SW480 (cell line): ENCODE measurements at regions not wholly inside any gene's neighbourhood (a gene's known extent, or its start where the extent isn't known, plus 50 kb on each side); places are given as distances from the start of the nearest gene placed in this dataset.
"Not testable (repeated sequence)": the region's sequence is repeated elsewhere in the genome, so short reads cannot be mapped to it uniquely, and the experiment has no call there.

Source experiments
- DNase-seq: peaks from one replicate; pipeline ENCODE4 v3.0.0-alpha.2; 2016; ENCODE audit warnings: low spot score

GRCh38 chr4:147160908-147161513 lies 215.3 kb upstream of the TTC29 start:
- peak; percentile 53 for DNase-seq

- no peak for DNase-seq
These were observed 217.6 kb upstream of the TTC29 start for GRCh38 chr4:147163311-147163710.

DNA sequence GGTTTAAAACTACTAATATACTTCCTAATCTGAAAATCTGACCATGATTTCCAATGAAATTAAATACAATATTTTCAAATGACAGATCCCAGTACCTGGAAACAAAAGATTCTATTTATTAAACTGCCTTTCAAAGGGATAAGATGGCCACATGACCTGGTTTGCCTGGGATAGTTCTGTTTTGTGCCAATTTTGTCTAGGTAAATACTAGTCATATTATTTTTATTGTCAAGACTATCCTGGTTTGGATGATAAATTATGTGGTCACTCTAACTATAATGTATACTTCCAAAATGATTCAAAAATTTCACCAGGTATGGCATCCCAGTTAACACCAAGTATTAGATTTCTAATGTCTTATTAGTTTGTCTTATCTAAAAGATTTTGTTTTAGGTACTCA lies 222.5 kb upstream of the TTC29 start:
- DNase-seq, result not testable (repeated sequence)

- DNase-seq, result no peak
These were observed 227.7 kb upstream of the TTC29 start for GRCh38 chr4:147173322-147173721.

GRCh38 chr4:147173797-147174432 lies 228.3 kb upstream of the TTC29 start:
- no peak for DNase-seq

DNA sequence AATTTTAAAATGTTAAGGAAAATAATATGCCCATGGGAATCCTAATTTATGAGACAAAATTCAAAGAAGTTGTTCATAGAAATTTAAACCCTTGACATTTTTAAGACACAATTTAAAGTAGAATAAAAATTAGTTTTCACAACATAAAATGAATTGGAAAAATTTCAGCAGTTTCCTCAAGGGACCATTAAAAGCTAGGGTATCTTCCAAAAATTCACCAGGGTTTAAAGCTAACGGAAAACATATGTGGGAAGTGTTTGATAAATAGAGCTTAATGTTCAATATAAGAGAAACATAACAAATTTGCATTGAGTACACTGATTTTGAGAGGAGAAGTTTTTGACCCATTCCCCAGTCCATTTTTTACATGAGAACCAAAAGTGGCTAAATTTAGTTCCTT lies 228.9 kb upstream of the TTC29 start:
- DNase-seq, result no peak

GRCh38 chr4:147175460-147176025 lies 229.9 kb upstream of the TTC29 start:
- no peak for DNase-seq

DNA sequence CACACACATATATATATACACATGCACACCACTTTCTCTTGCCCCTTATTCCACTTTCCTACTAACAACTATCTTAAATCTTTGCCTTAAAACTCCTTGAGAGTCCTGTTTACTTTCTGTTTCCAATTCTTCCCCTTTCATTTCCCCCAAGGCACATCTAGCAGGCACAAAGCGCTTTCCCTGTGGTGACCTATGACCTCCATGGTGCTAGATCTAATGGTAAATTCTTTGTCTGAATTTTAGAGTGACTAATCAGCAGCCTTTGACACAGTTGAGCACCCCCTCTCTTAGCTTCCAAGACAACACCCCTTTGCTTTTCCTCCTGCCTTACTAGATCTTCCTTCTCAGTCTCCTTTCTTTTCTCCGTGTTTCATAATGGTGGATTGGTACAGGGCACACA lies 236.4 kb upstream of the TTC29 start:
- no peak for DNase-seq

- no peak for DNase-seq
These were observed 247.0 kb upstream of the TTC29 start for GRCh38 chr4:147192679-147193078.

DNA sequence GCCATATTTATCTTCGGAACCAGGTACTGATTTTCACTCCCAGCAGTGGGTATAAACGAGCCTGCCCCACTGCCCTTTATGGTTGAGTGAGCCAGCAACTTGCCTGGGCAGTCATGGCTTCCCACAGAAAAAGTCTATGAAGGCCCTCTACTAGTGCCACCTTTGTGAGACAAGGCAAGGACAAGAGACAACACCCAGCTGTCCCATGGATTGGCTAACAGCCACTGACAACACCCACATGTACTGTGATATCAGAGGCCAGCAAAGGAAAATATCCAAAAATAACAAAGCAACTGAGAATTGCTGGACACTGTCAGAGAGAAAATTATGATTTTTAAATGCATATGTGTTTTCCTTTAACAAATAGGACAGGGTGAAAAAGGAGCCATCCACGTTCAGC lies 248.4 kb upstream of the TTC29 start:
- DNase-seq, result no peak

DNA sequence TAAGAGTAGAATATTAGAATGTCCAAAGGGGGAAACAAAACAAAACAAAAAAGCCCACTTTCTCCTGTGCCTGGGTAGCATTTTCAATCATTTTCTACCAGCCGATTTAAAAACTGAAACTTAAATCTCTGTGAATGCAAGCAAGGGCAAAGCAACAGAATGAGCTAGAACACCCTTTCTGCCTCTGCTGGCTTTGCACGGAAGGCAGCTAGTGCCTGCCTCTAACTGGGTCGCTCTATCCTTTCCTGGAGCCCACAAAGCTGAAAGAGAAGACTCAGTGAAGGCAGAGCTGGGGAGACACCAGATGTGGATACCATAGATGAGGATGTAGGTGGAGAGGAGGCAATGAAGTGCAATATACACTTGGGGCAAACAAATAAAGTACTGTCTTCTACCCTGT lies 248.9 kb upstream of the TTC29 start:
- no peak for DNase-seq

GRCh38 chr4:147195386-147195785 lies 249.7 kb upstream of the TTC29 start:
- DNase-seq, result no peak

DNA sequence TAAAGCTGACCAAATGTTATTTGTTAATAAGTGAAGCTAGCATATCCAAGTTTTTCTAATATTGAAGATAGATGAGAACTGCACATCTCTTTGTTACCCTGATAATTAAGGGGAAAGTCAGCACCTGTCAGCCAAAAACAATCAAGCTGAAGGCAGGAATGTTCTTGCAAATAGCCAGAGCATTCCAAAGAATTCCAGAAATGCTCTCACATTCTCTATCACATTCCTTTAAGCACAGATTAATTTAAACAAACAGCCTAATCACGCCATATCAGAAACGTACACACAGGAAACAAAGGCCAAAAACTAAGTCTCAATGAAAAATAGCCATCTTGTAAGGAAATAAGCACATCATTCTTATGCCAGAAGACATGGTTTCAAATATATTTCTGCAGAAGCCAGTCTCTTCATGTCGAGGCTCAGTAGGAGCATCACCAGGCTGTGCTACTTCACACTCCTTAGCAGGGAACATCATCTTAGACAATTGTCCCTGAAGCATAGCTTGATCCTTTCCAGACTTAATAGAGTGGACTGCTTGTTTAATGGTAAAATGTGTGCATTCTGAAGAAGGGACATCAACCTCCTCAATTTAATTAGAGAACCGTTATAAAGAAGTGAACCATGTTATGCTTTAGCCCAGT lies 252.9 kb upstream of the TTC29 start:
- DNase-seq, result no peak

DNA sequence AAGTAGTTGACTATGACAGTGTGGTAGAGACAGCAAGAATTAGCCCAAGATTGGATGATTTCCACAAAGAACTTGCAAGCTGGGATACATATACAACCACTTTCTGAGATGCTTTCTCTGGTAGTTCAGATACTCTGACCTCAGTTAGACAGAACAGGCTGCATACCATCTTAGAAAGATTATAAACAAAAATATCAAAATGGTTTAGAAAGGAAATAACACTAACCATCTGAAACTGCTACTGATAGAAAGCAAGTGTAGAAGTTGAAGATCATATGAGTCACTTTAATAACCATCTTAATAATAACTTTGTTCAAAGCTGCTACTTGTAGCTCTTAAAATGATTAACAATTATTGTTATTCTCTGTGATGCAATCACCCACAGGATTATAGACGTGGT lies 255.4 kb upstream of the TTC29 start:
- DNase-seq, result no peak

DNA sequence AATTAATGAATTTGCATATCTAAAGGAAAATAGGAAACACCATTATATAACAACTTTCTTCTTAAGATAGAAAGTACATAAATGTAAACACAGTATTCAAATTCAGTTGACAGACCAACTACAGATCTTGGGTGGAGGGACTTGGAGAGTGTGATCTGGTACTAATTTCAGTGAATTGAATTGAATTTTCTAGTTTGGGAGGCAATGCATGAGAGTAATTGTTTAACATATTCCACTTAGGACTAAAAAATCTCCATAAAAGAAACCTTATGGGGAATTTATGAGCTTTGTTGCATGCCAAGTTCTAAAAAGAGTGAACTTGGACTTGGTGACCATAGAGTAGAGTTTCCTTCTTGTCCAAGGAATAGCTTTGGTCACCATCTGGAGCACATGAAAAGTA lies 261.1 kb upstream of the TTC29 start:
- no peak for DNase-seq

DNA sequence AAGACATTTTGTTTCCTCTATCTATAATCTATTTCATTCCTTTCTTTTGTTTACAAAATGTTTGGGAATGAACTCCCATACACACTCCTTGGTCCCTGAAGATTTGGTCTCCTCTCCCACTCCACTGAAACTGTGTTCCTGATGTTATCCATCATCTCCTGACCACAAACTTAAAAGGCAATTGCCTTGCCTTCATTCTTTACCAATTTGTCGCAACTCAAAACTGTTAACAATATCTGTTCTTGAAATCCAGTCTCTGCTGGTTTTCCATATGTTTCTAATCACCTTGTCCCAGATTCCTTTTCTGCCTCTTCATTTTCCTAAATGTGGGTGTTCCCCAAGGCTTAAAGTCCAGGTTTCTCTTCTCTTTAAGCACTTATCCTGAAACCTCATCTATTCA lies 262.2 kb upstream of the TTC29 start:
- no peak for DNase-seq

GRCh38 chr4:147217655-147218054 lies 263.2 kb upstream of the EDNRA start:
- no peak for DNase-seq

DNA sequence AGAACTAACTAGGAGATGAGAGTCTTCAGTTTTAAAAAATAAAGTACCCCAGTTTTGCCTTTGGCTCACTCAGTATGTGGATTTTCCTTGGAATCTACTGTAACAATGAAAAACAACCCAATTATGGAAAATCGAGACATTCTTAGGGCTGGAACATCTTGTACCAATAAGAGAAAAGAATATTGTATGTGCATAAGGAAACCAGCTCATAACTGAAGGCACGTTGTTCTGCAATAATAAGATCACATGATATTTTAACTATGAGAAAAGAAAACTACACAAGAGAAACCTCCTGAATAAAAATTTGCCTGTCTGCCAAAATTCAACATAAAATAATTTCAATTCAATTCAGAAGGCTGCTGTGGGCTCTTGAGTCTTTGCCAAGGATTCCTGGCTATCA lies 261.8 kb upstream of the EDNRA start:
- no peak for DNase-seq

- DNase-seq, result no peak
These were observed 260.1 kb upstream of the EDNRA start for GRCh38 chr4:147220833-147221232.

GRCh38 chr4:147222906-147223305 lies 258.0 kb upstream of the EDNRA start:
- DNase-seq, result no peak

DNA sequence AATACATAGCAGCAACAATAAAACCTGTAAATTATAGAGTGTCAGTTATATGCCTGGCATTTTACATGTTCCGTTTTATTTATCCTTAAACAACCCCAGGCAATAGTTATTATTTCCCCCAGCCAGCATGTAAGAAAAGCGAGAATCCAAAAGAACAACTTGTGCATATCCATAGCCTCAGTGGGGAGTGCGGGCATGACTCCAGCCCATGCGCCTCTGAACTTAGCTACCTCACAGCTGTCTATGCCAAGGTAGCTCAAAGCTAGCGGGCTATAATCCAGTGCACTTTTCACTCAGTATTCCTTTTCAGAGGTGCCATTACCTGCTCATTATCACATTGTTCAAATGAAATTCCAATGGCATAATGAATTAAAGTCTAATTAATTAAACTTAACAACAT lies 257.3 kb upstream of the EDNRA start:
- DNase-seq, result no peak

DNA sequence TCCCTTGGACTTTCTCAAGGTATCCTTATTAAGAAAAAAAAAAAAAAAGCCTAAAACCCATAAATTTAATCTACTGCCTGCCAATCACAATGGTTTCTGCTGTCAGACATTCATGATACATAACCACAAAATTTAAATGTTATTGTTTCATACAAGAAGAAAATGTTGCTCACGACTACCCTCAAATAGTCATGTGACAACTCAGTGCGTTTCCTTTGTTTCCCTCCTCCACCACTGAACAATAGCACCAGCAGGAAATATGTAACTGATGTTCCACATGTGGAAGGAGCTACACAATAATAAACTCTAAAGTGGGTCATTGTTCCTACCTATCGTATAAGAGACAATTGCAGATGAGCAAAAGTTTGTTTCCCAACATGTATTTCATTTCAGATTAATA lies 244.1 kb upstream of the EDNRA start:
- DNase-seq, result no peak

DNA sequence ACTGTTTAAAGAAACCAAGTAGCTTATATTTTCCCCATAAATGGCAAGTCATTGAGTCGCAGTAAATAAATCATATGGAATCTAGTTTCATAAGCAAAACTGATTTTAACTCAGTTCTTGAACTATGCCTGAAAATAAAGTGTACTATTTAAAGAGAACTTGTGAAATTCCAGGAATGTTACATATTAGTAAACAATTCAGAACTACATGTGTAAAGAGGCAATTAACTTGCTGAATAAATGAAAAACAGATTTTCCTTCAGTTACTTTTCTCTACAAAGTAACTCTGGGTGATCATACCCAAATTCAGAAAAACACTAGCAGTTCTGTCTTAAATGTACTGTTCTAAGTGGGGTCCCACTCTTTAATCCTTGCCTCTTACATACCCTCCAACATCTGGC lies 236.1 kb upstream of the EDNRA start:
- DNase-seq, result no peak

DNA sequence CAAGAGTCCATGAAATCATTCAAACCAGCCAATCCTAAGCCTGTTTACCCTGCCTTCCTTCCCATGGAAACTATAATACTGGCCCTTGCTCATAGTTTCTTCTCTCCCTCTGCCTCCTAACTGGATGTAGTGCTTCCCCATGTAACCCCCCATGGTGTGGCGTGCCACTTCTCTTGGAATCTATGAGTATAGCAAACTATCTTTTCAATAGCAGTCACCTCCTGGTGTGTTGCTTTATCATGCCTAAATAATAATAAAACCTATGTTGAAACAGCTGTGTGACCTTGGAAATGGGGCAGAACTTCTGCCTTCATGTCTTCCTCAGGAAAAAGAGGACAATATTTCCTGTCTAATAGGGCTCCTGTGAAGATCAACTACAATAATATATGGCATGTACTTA lies 234.8 kb upstream of the EDNRA start:
- DNase-seq, result no peak
